ENCODE measurements at regions not wholly inside any gene's neighbourhood (a gene's known extent, or its start where the extent isn't known, plus 50 kb on each side); places are given as distances from the start of the nearest gene placed in this dataset.
"Not testable (repeated sequence)": the region's sequence is repeated elsewhere in the genome, so short reads cannot be mapped to it uniquely, and the experiment has no call there.

DNA sequence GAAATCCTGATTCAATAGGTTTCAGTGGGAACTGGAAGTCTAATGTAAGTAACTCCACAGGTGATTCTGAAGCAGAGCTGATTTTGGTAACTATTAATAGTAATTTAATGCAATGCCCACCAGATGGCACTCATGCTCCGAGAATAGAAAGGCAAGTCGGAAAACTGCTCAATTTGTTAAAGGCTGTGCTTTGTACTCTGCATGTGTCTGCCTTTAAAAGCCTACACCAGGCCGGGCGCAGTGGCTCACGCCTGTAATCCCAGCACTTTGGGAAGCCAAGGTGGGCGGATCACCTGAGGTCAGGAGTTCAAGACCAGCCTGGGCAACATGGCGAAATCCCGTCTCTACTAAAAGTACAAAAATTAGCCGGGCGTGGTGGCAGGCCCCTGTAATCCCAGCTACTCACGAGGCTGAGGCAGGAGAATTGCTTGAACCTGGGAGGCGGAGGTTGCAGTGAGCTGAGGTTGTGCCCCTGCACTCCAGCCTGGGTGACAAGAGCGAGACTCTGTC, 80.1 kb downstream of the OR13A1 start:
- H3K36me3 Mint-ChIP-seq, H3K9me3 Mint-ChIP-seq, H3K27me3 Mint-ChIP-seq, H3K27ac Mint-ChIP-seq, H3K4me1 Mint-ChIP-seq, H3K4me3 Mint-ChIP-seq: not testable (repeated sequence)
- ATAC-seq (replicated peaks) (peak; percentile 76 to 80), DNase-seq (peak; percentile 41)

GRCh38 chr10:45235798-45236220, 79.6 kb downstream of the OR13A1 start:
- H3K4me3 Mint-ChIP-seq, result no peak overlapping the region
- H3K36me3 Mint-ChIP-seq, result no peaks in the 10 kb centered on the region
- H3K27ac Mint-ChIP-seq, result no peak overlapping the region
- H3K27me3 Mint-ChIP-seq, result no peaks in the 10 kb centered on the region
- no peaks in the 10 kb centered on the region for H3K4me1 Mint-ChIP-seq
- DNase-seq (no peak), ATAC-seq (replicated peaks) (no peak)
- H3K9me3 Mint-ChIP-seq, result no peaks in the 10 kb centered on the region

DNA sequence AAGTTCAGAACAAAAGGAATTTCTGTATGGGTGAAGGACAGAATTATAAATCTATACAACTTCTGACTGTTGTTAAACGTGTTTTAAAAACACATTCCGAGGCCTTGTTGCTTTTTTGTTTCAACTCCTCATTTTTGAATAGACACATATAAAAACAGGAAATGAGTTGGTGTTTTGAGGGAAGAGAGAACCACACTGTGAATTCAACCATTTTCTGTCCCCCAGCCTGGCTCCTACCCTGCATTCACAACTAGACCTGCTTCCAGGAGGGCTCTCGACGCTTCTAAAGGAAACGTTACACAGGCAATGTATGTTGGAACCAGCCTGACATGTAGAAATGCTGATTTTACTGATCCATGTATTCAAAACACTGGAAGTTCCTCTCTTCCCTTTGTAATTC, 76.5 kb downstream of the OR13A1 start:
- no peaks in the 10 kb centered on the region for H3K27me3 Mint-ChIP-seq
- H3K36me3 Mint-ChIP-seq, result no peaks in the 10 kb centered on the region
- no peak overlapping the region for H3K27ac Mint-ChIP-seq
- H3K4me3 Mint-ChIP-seq, result no peak overlapping the region
- no peak for DNase-seq
- H3K4me1 Mint-ChIP-seq, result no peaks in the 10 kb centered on the region
- no peaks in the 10 kb centered on the region for H3K9me3 Mint-ChIP-seq
- no peak for ATAC-seq (replicated peaks)

GRCh38 chr10:45239642-45240041, 75.8 kb downstream of the OR13A1 start:
- Mint-ChIP-seq H3K4me1 (no peaks in the 10 kb centered on the region), H3K36me3 (no peaks in the 10 kb centered on the region), H3K27me3 (no peaks in the 10 kb centered on the region), H3K4me3 (no peak overlapping the region), H3K27ac (no peak overlapping the region), H3K9me3 (no peaks in the 10 kb centered on the region)
- ATAC-seq (replicated peaks), result no peak
- no peak for DNase-seq

DNA sequence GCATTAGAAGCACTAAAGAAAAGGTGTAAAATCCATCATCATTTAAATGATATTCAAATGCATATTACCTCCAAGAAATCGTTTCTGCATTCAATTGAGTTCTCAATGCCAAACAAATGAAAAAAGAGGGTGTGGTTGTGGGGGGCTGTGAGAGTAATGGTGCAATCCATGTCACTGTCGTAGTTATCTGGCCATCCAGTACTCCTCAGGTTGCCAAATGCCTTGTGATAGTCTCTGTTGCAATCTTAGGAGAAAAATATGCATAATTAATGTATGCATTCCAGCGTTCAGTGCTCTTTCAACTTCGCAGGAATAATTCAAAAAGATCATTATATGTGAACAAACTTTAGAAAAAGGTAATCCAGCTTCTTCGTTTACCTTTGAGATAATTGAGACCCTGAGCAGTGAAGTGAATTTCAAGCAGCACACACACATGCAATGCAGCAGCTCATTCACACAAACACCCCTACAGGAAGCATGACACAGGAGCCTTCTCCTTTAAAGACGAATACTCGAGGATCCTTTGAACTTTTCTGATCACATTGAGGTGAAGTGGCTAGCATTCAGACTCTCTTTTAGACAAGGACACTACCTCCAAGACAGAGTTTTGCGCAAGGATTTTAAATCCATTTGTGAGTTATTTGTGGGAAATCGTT, 73.4 kb downstream of the OR13A1 start:
- DNase-seq (no peak), ATAC-seq (replicated peaks) (no peak)
- Mint-ChIP-seq H3K27me3 (no peaks in the 10 kb centered on the region), H3K9me3 (no peaks in the 10 kb centered on the region), H3K4me1 (no peaks in the 10 kb centered on the region), H3K36me3 (no peaks in the 10 kb centered on the region), H3K4me3 (no peak overlapping the region), H3K27ac (no peak overlapping the region)

GRCh38 chr10:45243261-45243660, 72.1 kb downstream of the OR13A1 start:
- H3K27me3 Mint-ChIP-seq, result no peaks in the 10 kb centered on the region
- H3K4me3 Mint-ChIP-seq, result no peak overlapping the region
- H3K27ac Mint-ChIP-seq, result no peak overlapping the region
- no peaks in the 10 kb centered on the region for H3K36me3 Mint-ChIP-seq
- H3K9me3 Mint-ChIP-seq, result no peaks in the 10 kb centered on the region
- H3K4me1 Mint-ChIP-seq, result peaks cover 0 to 7% of the 10 kb centered on the region in 2 donors
- no peak for ATAC-seq (replicated peaks)
- no peak for DNase-seq

- H3K9me3 Mint-ChIP-seq, result no peaks in the 10 kb centered on the region
- peaks cover 8 to 24% of the 10 kb centered on the region in 2 donors for H3K4me1 Mint-ChIP-seq
- no peak for ATAC-seq (replicated peaks)
- no peak overlapping the region for H3K4me3 Mint-ChIP-seq
- no peaks in the 10 kb centered on the region for H3K36me3 Mint-ChIP-seq
- H3K27me3 Mint-ChIP-seq, result peaks cover 0 to 7% of the 10 kb centered on the region in 2 donors
- no peak overlapping the region for H3K27ac Mint-ChIP-seq
- no peak for DNase-seq
Observed at GRCh38 chr10:45246522-45246921, 68.9 kb downstream of the OR13A1 start.

DNA sequence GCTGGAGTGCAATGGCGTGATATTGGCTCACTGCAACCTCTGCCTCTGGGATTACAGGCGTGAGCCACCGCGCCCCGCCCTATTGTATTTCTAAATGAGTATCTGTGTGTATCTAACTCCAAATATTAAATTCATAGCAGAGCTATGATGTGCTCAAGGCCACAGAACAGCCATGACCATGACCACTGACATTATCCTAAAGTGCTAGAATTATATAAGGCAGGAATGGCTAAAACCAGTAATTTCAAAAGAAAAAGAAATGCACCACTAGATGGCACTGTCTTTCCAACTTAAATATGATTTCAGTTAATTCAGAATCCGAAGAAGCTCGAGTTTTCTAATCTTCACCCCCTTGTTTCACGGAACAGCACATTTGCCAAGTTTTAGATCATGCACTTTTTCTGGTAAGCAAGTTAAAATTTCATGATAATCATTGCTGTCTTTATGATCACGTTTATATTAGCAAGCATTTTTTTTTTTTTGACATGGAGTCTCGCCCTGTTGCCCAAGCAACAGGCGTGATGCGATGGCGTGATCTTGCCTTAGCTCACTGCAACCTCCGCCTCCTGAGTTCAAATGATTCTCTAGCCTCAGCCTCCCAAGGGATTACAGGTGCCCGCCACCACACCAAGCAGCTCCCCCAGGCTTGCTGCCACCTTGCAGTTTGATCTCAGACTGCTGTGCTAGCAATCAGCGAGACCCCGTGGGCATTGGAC, 65.3 kb downstream of the OR13A1 start:
- Mint-ChIP-seq H3K9me3 (no peaks in the 10 kb centered on the region), H3K4me3 (peak overlapping the region; percentile 83 to 84), H3K27me3 (peaks cover 0 to 7% of the 10 kb centered on the region in 2 donors), H3K36me3 (no peaks in the 10 kb centered on the region), H3K4me1 (peaks cover 16 to 42% of the 10 kb centered on the region in 2 donors), H3K27ac (peak overlapping the region; percentile 91)
- peak; percentile 56 for DNase-seq
- ATAC-seq (replicated peaks), result peak; percentile 57 to 83

DNA sequence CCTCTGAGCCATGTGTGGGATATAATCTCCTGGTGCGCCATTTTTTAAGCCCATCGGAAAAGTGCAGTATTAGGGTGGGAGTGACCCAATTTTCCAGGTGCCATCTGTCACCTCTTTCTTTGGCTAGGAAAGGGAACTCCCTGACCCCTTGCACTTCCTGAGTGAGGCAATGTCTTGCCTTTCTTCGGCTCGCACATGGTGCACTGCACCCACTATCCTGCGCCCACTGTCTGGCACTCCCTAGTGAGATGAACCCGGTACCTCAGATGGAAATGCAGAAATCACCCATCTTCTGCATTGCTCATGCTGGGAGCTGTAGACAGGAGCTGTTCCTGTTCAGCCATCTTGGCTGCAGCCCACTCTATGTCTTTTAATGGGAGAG, 64.7 kb downstream of the OR13A1 start:
- not testable (repeated sequence) for H3K36me3 Mint-ChIP-seq; H3K9me3 Mint-ChIP-seq; H3K27me3 Mint-ChIP-seq; ATAC-seq (replicated peaks)
- Mint-ChIP-seq H3K4me1 (peaks cover 16 to 48% of the 10 kb centered on the region in 2 donors), H3K27ac (peak overlapping the region; percentile 91), H3K4me3 (peak overlapping the region; percentile 83 to 84)
- peak; percentile 18 for DNase-seq
